H1 (cell line): ENCODE measurements at regions not wholly inside any gene's neighbourhood (a gene's known extent, or its start where the extent isn't known, plus 50 kb on each side); places are given as distances from the start of the nearest gene placed in this dataset.

Source experiments
- CTCF ChIA-PET: fragments of 300-600 bp; sonication (Branson Sonifier 250); formaldehyde crosslinking; loops from one replicate; lab custom pipeline; 2021; ENCODE audit not compliant: partially characterized antibody; lab: Charles Lee
- POLR2A ChIA-PET: fragments of 300-600 bp; sonication (Branson Sonifier 250); formaldehyde crosslinking; loops from one replicate; lab custom pipeline; 2021; ENCODE audit warnings: inconsistent platforms; ENCODE audit not compliant: partially characterized antibody; lab: Charles Lee
- DNase-seq, 2 experiments: peaks; one replicate each; pipeline versions ENCODE4 v3.0.0 to v3.0.0-alpha.2; 2010 to 2022; ENCODE audit warnings: low spot score in 2 of 2, low read depth in 1 of 2, mixed read lengths in 1 of 2
- FAIRE-seq: peaks from 2 replicates; lab custom pipeline; 2011; peaks lifted over from hg19 to GRCh38; lab: Jason Lieb, UNC
- H2AFZ ChIP-seq: 2 replicates; pipeline ENCODE4 v1.8.1; 2012; ENCODE audit warnings: low read length, inconsistent platforms
- H2AK5ac ChIP-seq: 2 replicates; pipeline ENCODE4 v1.6.1; 2013; ENCODE audit warnings: low read depth, low read length
- H2BK120ac ChIP-seq: replicated peaks from 2 replicates; pipeline ENCODE3; 2013; ENCODE audit warnings: low read depth, low read length, inconsistent platforms
- H2BK12ac ChIP-seq: 2 replicates; pipeline ENCODE4 v1.6.1; 2013; ENCODE audit warnings: low read depth, low read length
- H2BK15ac ChIP-seq: 2 replicates; pipeline ENCODE4 v1.6.1; 2013; ENCODE audit warnings: low read length
- H2BK20ac ChIP-seq: 2 replicates; pipeline ENCODE4 v1.6.1; 2013; ENCODE audit warnings: low read length
- H2BK5ac ChIP-seq: 2 replicates; pipeline ENCODE4 v1.6.1; 2013; ENCODE audit warnings: low read depth, low read length
- H3K14ac ChIP-seq: 2 replicates; pipeline ENCODE4 v1.6.1; 2013; ENCODE audit warnings: inconsistent platforms; ENCODE audit not compliant: insufficient read length
- H3K18ac ChIP-seq: 2 replicates; pipeline ENCODE4 v1.6.1; 2013; ENCODE audit warnings: low read length; ENCODE audit errors: extremely low read depth
- H3K23ac ChIP-seq: 2 replicates; pipeline ENCODE4 v1.6.1; 2013; ENCODE audit warnings: inconsistent platforms; ENCODE audit not compliant: insufficient read length
- H3K23me2 ChIP-seq: 2 replicates; pipeline ENCODE4 v1.6.1; 2013; ENCODE audit warnings: low read depth, low read length
- H3K27ac ChIP-seq: 2 replicates; pipeline ENCODE4 v1.6.1; 2011; ENCODE audit warnings: low read depth, low read length, inconsistent platforms
- H3K27me3 ChIP-seq, 4 experiments: replicated peaks in 1 of 4; 1 replicate in 1 of 4; 2 replicates in 3 of 4; pipeline versions ENCODE4 v1.6.1 to v1.8.1; 2011 to 2013; ENCODE audit warnings: low read length in 3 of 4, mild to moderate bottlenecking in 3 of 4, inconsistent platforms in 2 of 4, mixed read lengths in 2 of 4, moderate library complexity in 1 of 4; ENCODE audit not compliant: control insufficient read depth in 3 of 4, insufficient read depth in 3 of 4; ENCODE audit errors: extremely low read depth in 1 of 4
- H3K36me3 ChIP-seq, 4 experiments: 2 replicates each; pipeline versions ENCODE4 v1.6.1 to v1.8.1; 2011 to 2013; ENCODE audit warnings: mild to moderate bottlenecking in 4 of 4, low read length in 3 of 4, moderate library complexity in 2 of 4, control low read depth in 1 of 4, inconsistent platforms in 1 of 4; ENCODE audit not compliant: insufficient read depth in 4 of 4, control insufficient read depth in 2 of 4
- H3K4ac ChIP-seq: replicated peaks from 2 replicates; pipeline ENCODE3; 2013; ENCODE audit warnings: low read length, low read depth, mixed read lengths, inconsistent platforms; ENCODE audit not compliant: insufficient read length
- H3K4me1 ChIP-seq, 4 experiments: replicated peaks in 1 of 4; 1 replicate in 1 of 4; 2 replicates in 3 of 4; pipeline versions ENCODE4 v1.6.1 to v1.8.1; 2011 to 2013; ENCODE audit warnings: low read length in 3 of 4, inconsistent platforms in 2 of 4, mixed read lengths in 1 of 4; ENCODE audit not compliant: insufficient read depth in 4 of 4, control insufficient read depth in 3 of 4
- H3K4me2 ChIP-seq, 2 experiments: 2 replicates each; pipeline versions ENCODE4 v1.6.1 to v1.8.1; 2011 to 2013; ENCODE audit warnings: low read depth in 2 of 2, low read length in 2 of 2, control low read depth in 1 of 2, inconsistent platforms in 1 of 2, mild to moderate bottlenecking in 1 of 2; ENCODE audit not compliant: insufficient read depth in 1 of 2
- H3K4me3 ChIP-seq, 4 experiments: fragments of 200-600, 300-600 bp in 1 of 4; sonication (generic), shearing (Covaris generic), sonication (Bioruptor Twin) in 1 of 4; 2 replicates each; pipeline versions ENCODE4 v1.5.1 to v1.8.1; 2011 to 2016; ENCODE audit warnings: low read length in 4 of 4, low read depth in 3 of 4, control low read depth in 2 of 4, inconsistent platforms in 2 of 4, mild to moderate bottlenecking in 2 of 4, mixed read lengths in 1 of 4, moderate library complexity in 1 of 4; ENCODE audit not compliant: insufficient read depth in 2 of 4; ENCODE audit errors: extremely low read depth in 1 of 4
- H3K56ac ChIP-seq: replicated peaks from 2 replicates; pipeline ENCODE3; 2013; ENCODE audit warnings: low read depth, mild to moderate bottlenecking, mixed read lengths, low read length, inconsistent platforms; ENCODE audit not compliant: insufficient read length
- H3K79me1 ChIP-seq: 2 replicates; pipeline ENCODE4 v1.6.1; 2013; ENCODE audit warnings: low read depth, low read length, control low read depth
- H3K79me2 ChIP-seq, 2 experiments: 2 replicates each; pipeline versions ENCODE4 v1.6.1 to v1.8.1; 2012 to 2013; ENCODE audit warnings: low read length in 2 of 2, mild to moderate bottlenecking in 2 of 2, inconsistent platforms in 1 of 2; ENCODE audit not compliant: insufficient read depth in 2 of 2, control insufficient read depth in 1 of 2
- H3K9ac ChIP-seq, 4 experiments: replicated peaks in 1 of 4; 1 replicate in 1 of 4; 2 replicates in 3 of 4; pipeline versions ENCODE4 v1.6.1 to v1.8.1; 2011 to 2013; ENCODE audit warnings: low read depth in 3 of 4, low read length in 3 of 4, control low read depth in 2 of 4, mild to moderate bottlenecking in 2 of 4, moderate library complexity in 2 of 4, inconsistent platforms in 1 of 4; ENCODE audit errors: extremely low read depth in 1 of 4
- H3K9me3 ChIP-seq, 2 experiments: 2 replicates each; pipeline versions ENCODE4 v1.6.1 to v1.8.1; 2012 to 2013; ENCODE audit warnings: mild to moderate bottlenecking in 2 of 2, moderate library complexity in 2 of 2, control low read depth in 1 of 2, inconsistent platforms in 1 of 2, low read depth in 1 of 2, low read length in 1 of 2, mixed read lengths in 1 of 2; ENCODE audit not compliant: insufficient read depth in 2 of 2
- H4K20me1 ChIP-seq, 2 experiments: replicated peaks in 1 of 2; 2 replicates each; pipeline versions ENCODE3 to v1.8.1; 2011 to 2013; ENCODE audit warnings: inconsistent platforms in 2 of 2, low read length in 2 of 2, mild to moderate bottlenecking in 1 of 2; ENCODE audit not compliant: insufficient read depth in 2 of 2, control insufficient read depth in 1 of 2
- H4K5ac ChIP-seq: 2 replicates; pipeline ENCODE4 v1.6.1; 2013; ENCODE audit warnings: low read length, low read depth, mixed read lengths, inconsistent platforms; ENCODE audit not compliant: insufficient read length
- H4K8ac ChIP-seq: 2 replicates; pipeline ENCODE4 v1.8.0; 2013; ENCODE audit warnings: mild to moderate bottlenecking, moderate library complexity, low read length, inconsistent platforms; ENCODE audit not compliant: insufficient read depth; ENCODE audit errors: extremely low read depth
- H4K91ac ChIP-seq: replicated peaks from 2 replicates; pipeline ENCODE3; 2013; ENCODE audit warnings: low read length, mixed read lengths, inconsistent platforms; ENCODE audit not compliant: insufficient read length
- BACH1 ChIP-seq: IDR thresholded peaks from 2 replicates; pipeline ENCODE4 v1.6.1; 2012; ENCODE audit warnings: low read length, improper control_type of control experiment
- CTBP2 ChIP-seq: IDR thresholded peaks from 2 replicates; pipeline ENCODE4 v1.7.0; 2011; ENCODE audit warnings: borderline replicate concordance, mild to moderate bottlenecking, moderate library complexity, mixed read lengths, low read length; ENCODE audit not compliant: insufficient read depth, insufficient read length
- FOSL1 ChIP-seq: IDR thresholded peaks from 2 replicates; pipeline ENCODE4 v1.6.1; 2011; ENCODE audit warnings: mild to moderate bottlenecking, low read depth, low read length, moderate library complexity; ENCODE audit not compliant: insufficient read depth
- HDAC2 ChIP-seq, 2 experiments: fragments of 300-600 bp in 1 of 2; sonication (generic) in 1 of 2; IDR thresholded peaks; 2 replicates each; pipeline ENCODE4 v1.6.1; 2011 to 2012; ENCODE audit warnings: low read depth in 2 of 2, low read length in 2 of 2, mild to moderate bottlenecking in 2 of 2, moderate library complexity in 2 of 2, borderline replicate concordance in 1 of 2, inconsistent platforms in 1 of 2
- MAFK ChIP-seq: IDR thresholded peaks from 2 replicates; pipeline ENCODE4 v1.6.1; 2012; ENCODE audit warnings: low read depth, mild to moderate bottlenecking, improper control_type of control experiment, low read length
- PHF8 ChIP-seq: fragments of 200-600 bp; sonication (generic); conservative IDR thresholded peaks from 2 replicates; pipeline ENCODE4 v1.7.1; 2012; ENCODE audit warnings: low read depth, mild to moderate bottlenecking, inconsistent platforms, low read length, moderate library complexity
- POLR2AphosphoS5 ChIP-seq: IDR thresholded peaks from 2 replicates; pipeline ENCODE4 v1.6.1; 2011; ENCODE audit warnings: low read depth, low read length
- SIN3A ChIP-seq, 2 experiments: IDR thresholded peaks in 1 of 2; conservative IDR thresholded peaks in 1 of 2; 2 replicates each; pipeline ENCODE4 v1.6.1; 2011 to 2012; ENCODE audit warnings: low read length in 2 of 2, improper control_type of control experiment in 1 of 2, low read depth in 1 of 2, mild to moderate bottlenecking in 1 of 2
- SIRT6 ChIP-seq: IDR thresholded peaks from one replicate; pipeline ENCODE4 v1.7.1; 2012; ENCODE audit warnings: low read length, inconsistent platforms
- SP4 ChIP-seq: IDR thresholded peaks from 2 replicates; pipeline ENCODE4 v1.6.1; 2012; ENCODE audit warnings: low read length, inconsistent platforms
- SRF ChIP-seq: IDR thresholded peaks from 2 replicates; pipeline ENCODE4 v1.6.1; 2011; ENCODE audit warnings: mild to moderate bottlenecking, low read depth, low read length, moderate library complexity
- ZNF274 ChIP-seq: IDR thresholded peaks from 2 replicates; pipeline ENCODE4 v1.7.0; 2012; ENCODE audit warnings: low read length, borderline replicate concordance; ENCODE audit errors: extremely low read depth
- WGBS, 2 experiments: shearing (Covaris generic) in 1 of 2; methylation state at CpG; one replicate each; pipeline versions ENCODE4 v1.1.6 to v1.1.7; 2013 to 2015; ENCODE audit warnings: low lambda C conversion rate in 2 of 2, mixed read lengths in 2 of 2, inconsistent platforms in 1 of 2, low coverage in 1 of 2, missing lambda C conversion rate in 1 of 2; ENCODE audit not compliant: insufficient replicate concordance in 2 of 2, insufficient coverage in 1 of 2, insufficient read length in 1 of 2; ENCODE audit errors: extremely low coverage in 1 of 2, missing lambda C conversion rate in 1 of 2; 5-methylcytosine and 5-hydroxymethylcytosine counted together

DNA sequence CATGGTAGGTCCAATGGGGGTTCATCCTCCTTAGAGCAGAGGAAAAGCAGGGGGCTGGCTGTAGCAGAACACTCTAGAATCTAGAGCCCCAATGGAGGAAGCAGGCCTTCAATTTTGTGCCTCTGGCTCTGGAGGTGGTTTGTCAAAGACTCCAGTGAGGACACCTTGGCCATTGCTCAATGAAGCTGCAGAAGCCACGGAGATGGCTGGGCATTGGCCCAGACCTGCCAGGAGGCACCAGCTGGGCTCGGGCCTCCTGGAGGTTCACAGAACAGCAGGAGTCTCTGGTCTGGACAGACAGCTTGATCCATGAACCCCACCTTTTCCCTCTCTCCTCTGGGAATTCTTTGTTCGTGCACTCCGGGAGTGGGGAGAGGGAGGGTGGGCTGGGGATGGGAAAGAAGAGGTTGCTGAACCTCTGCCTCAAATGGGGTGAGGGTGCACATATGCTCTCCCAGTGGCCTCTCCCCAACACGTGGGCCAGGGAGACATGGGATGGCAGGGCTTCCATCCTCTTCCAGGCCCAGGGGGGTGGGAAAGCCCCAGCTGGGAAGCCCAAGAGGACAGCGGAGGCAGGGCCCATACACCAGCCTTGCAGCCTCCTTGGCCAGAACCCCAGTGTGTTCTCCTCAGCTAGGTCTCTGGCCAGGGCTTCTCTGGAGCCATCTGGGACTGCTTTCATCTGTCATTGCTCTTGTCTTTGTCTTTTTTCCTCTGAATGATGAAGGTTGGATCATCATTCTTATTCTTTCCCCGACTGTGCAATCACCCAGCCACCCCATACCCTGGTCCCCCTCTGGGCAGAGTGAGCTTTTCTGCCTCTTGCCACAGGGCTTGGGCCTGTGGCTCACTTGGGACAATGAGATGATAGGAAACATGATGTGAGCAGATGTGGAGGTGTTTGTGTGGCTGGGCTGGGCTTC, 1019.4 kb downstream of the BRD1 start:
- no peaks in the 10 kb centered on the region for H3K4me1 ChIP-seq
- no peak overlapping the region for H4K91ac ChIP-seq
- no peaks in the 10 kb centered on the region for H4K20me1 ChIP-seq
- ChIA-PET CTCF (no interaction called here), POLR2A (interaction anchor here (1.3 kb wide), 1 partner anchor 18 kb away, joined by 3 read pairs; no protein-coding TSS in a partner anchor)
- H3K9me3 ChIP-seq = no peaks in the 10 kb centered on the region
- H2BK20ac ChIP-seq = no peak overlapping the region
- H3K23ac ChIP-seq = no peak overlapping the region
- no peak overlapping the region for H2BK12ac ChIP-seq
- H3K9ac ChIP-seq = no peak overlapping the region
- H3K27me3 ChIP-seq = no peaks in the 10 kb centered on the region
- H3K14ac ChIP-seq = no peak overlapping the region
- no peaks in the 10 kb centered on the region for H3K23me2 ChIP-seq
- 88% methylated on average over 4 of the region's 7 CpGs; no CpG with 5 or more reads in 1 of the 2 experiments for WGBS, 2 experiments
- H3K79me1 ChIP-seq = no peaks in the 10 kb centered on the region; the same call in 1 of the 2 replicates
- H3K4me2 ChIP-seq = no peak overlapping the region
- H4K5ac ChIP-seq = no peak overlapping the region
- H2AK5ac ChIP-seq = no peak overlapping the region
- H4K8ac ChIP-seq = no peak overlapping the region
- no peak overlapping the region for H3K18ac ChIP-seq
- no peak overlapping the region for H2BK15ac ChIP-seq
- no peak for DNase-seq
- no peak overlapping the region for H2AFZ ChIP-seq
- H3K4me3 ChIP-seq = no peak overlapping the region
- H3K79me2 ChIP-seq = no peaks in the 10 kb centered on the region
- no peak overlapping the region for H3K4ac ChIP-seq
- H3K36me3 ChIP-seq = no peaks in the 10 kb centered on the region
- no peak overlapping the region for H2BK120ac ChIP-seq
- H3K27ac ChIP-seq = no peak overlapping the region
- H2BK5ac ChIP-seq = no peak overlapping the region
- H3K56ac ChIP-seq = no peak overlapping the region
- no peak for FAIRE-seq
- TF ChIP-seq BACH1 (no peak), MAFK (no peak), HDAC2 (IDR thresholded peaks at IDR 0.05; ENCODE audit: borderline replicate concordance in 1 of 2, low read depth in 2 of 2, low read length in 2 of 2) (no peak), ZNF274 (no peak), POLR2AphosphoS5 (no peak), PHF8 (no peak), CTBP2 (no peak), SP4 (no peak), SIRT6 (no peak), FOSL1 (no peak), SIN3A (conservative IDR thresholded peaks at IDR 0.05 in 1 of 2, IDR thresholded peaks at IDR 0.05 in 1 of 2; ENCODE audit: low read depth in 1 of 2, low read length in 2 of 2) (no peak), SRF (no peak)
